ENCODE measurements at regions not wholly inside any gene's neighbourhood (a gene's known extent, or its start where the extent isn't known, plus 50 kb on each side); places are given as distances from the start of the nearest gene placed in this dataset.

DNA sequence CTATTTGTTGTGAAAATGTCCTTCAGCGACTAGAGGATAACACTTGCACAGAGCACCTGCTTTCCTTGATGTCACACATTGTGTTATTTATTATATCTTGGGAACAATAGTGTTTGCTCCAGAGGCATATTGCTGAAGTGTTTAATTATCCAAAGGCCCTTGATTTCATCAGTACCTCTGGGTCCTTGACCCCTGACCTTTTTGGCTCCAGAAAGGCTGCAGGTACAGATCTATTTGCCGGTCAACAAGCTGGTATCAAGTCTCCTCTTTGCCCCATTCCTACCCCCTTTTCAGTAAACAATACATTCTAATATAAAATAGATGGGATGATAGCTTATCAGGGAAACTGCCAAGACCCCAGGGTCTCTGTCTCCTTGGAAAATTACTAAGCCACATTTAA is 206.8 kb downstream of the DACT1 start:
- Histone ChIP-seq H3K79me2 (replicated peaks; ENCODE audit: insufficient read depth, low read length) (no peaks in the 10 kb centered on the region), H3F3A (ENCODE audit: insufficient read depth, low read length, poor library complexity, severe bottlenecking) (no peaks in the 10 kb centered on the region), H2AFZ (ENCODE audit: low read depth, low read length) (no peak overlapping the region), H3K27me3 (ENCODE audit: insufficient read depth, low read depth, low read length) (no peaks in the 10 kb centered on the region), H3K9ac (ENCODE audit: low read length) (no peak overlapping the region), H3K4me3 (ENCODE audit: low read length) (no peak overlapping the region), H3K36me3 (ENCODE audit: insufficient read depth, low read length) (no peaks in the 10 kb centered on the region), H3K27ac (ENCODE audit: low read length) (no peak overlapping the region), H3K9me2 (ENCODE audit: insufficient read depth, low read length) (no peaks in the 10 kb centered on the region), H3K9me3 (ENCODE audit: low read length) (no peaks in the 10 kb centered on the region), H4K20me1 (ENCODE audit: insufficient read depth) (no peaks in the 10 kb centered on the region), H3K4me2 (ENCODE audit: low read length) (no peak overlapping the region)
- TF ChIP-seq RAD21 (conservative IDR thresholded peaks at IDR 0.05) (no peak), TAF1 (IDR thresholded peaks at IDR 0.05; ENCODE audit: low read depth) (no peak), EZH2 (IDR thresholded peaks at IDR 0.05; ENCODE audit: borderline replicate concordance, insufficient read depth, low read length, poor library complexity, severe bottlenecking) (no peak), SMC3 (conservative IDR thresholded peaks at IDR 0.05; ENCODE audit: poor library complexity) (no peak), MXI1 (conservative IDR thresholded peaks at IDR 0.05; ENCODE audit: poor library complexity, severe bottlenecking) (no peak), POLR2AphosphoS5 (IDR thresholded peaks at IDR 0.05) (no peak), EP300 (conservative IDR thresholded peaks at IDR 0.05; ENCODE audit: poor library complexity, severe bottlenecking) (no peak)
- TF ChIP-seq, protein P1, sequence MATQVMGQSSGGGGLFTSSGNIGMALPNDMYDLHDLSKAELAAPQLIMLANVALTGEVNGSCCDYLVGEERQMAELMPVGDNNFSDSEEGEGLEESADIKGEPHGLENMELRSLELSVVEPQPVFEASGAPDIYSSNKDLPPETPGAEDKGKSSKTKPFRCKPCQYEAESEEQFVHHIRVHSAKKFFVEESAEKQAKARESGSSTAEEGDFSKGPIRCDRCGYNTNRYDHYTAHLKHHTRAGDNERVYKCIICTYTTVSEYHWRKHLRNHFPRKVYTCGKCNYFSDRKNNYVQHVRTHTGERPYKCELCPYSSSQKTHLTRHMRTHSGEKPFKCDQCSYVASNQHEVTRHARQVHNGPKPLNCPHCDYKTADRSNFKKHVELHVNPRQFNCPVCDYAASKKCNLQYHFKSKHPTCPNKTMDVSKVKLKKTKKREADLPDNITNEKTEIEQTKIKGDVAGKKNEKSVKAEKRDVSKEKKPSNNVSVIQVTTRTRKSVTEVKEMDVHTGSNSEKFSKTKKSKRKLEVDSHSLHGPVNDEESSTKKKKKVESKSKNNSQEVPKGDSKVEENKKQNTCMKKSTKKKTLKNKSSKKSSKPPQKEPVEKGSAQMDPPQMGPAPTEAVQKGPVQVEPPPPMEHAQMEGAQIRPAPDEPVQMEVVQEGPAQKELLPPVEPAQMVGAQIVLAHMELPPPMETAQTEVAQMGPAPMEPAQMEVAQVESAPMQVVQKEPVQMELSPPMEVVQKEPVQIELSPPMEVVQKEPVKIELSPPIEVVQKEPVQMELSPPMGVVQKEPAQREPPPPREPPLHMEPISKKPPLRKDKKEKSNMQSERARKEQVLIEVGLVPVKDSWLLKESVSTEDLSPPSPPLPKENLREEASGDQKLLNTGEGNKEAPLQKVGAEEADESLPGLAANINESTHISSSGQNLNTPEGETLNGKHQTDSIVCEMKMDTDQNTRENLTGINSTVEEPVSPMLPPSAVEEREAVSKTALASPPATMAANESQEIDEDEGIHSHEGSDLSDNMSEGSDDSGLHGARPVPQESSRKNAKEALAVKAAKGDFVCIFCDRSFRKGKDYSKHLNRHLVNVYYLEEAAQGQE (IDR thresholded peaks at IDR 0.05; ENCODE audit: borderline replicate concordance) = no peak
- TF ChIP-seq, protein P2, sequence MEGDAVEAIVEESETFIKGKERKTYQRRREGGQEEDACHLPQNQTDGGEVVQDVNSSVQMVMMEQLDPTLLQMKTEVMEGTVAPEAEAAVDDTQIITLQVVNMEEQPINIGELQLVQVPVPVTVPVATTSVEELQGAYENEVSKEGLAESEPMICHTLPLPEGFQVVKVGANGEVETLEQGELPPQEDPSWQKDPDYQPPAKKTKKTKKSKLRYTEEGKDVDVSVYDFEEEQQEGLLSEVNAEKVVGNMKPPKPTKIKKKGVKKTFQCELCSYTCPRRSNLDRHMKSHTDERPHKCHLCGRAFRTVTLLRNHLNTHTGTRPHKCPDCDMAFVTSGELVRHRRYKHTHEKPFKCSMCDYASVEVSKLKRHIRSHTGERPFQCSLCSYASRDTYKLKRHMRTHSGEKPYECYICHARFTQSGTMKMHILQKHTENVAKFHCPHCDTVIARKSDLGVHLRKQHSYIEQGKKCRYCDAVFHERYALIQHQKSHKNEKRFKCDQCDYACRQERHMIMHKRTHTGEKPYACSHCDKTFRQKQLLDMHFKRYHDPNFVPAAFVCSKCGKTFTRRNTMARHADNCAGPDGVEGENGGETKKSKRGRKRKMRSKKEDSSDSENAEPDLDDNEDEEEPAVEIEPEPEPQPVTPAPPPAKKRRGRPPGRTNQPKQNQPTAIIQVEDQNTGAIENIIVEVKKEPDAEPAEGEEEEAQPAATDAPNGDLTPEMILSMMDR (IDR thresholded peaks at IDR 0.05; ENCODE audit: poor library complexity, severe bottlenecking) = no peak

DNA sequence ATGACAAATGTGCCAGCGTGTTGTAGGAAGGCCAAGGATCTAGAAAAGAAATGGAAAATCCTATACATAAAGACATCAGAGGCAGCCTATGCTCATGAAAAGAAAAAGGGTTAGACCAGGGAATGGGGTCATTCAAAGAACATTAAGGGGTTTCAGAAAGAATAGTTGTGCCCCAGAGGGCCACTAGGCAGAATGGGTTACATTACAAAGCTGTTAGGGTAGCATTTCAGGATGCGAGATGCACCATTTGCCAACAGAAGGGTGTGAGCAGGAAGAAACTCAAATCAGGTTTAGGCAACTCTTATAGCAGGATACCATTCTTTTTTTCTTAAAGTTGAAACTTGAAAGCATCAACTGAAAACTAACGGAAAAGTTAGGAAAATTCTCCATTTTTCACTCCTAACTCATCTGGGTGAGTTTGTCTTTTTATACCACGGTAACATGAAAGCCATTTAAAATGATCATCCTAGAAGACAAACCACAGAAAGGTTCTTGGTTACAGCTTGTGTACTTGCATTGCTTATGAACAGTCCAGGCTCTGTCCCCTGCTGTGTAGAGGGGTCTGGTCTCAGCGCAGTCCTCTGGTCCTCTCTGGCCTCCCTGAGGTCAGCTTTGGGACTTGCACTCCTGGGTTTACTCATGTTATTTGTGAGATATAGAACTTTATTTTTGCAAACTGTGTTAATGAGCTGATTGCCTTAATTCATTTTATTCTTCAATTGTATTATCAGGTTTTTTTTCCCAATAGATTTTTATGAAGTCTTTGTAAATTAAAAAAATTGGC is 209.1 kb downstream of the DACT1 start:
- H3K4me2 ChIP-seq (ENCODE audit: low read length) = no peak overlapping the region
- H3K9me2 ChIP-seq (ENCODE audit: insufficient read depth, low read length) = no peaks in the 10 kb centered on the region
- no peaks in the 10 kb centered on the region for H4K20me1 ChIP-seq (ENCODE audit: insufficient read depth)
- no peaks in the 10 kb centered on the region for H3K9me3 ChIP-seq (ENCODE audit: low read length)
- TF ChIP-seq EP300 (conservative IDR thresholded peaks at IDR 0.05; ENCODE audit: poor library complexity, severe bottlenecking) (no peak), EZH2 (IDR thresholded peaks at IDR 0.05; ENCODE audit: borderline replicate concordance, insufficient read depth, low read length, poor library complexity, severe bottlenecking) (no peak), TAF1 (IDR thresholded peaks at IDR 0.05; ENCODE audit: low read depth) (no peak), MXI1 (conservative IDR thresholded peaks at IDR 0.05; ENCODE audit: poor library complexity, severe bottlenecking) (no peak), SMC3 (conservative IDR thresholded peaks at IDR 0.05; ENCODE audit: poor library complexity) (no peak), RAD21 (conservative IDR thresholded peaks at IDR 0.05) (no peak)
- TF ChIP-seq, protein P2 (IDR thresholded peaks at IDR 0.05; ENCODE audit: poor library complexity, severe bottlenecking) = no peak
- TF ChIP-seq, protein P1 (IDR thresholded peaks at IDR 0.05; ENCODE audit: borderline replicate concordance) = no peak
- H2AFZ ChIP-seq (ENCODE audit: low read depth, low read length) = no peak overlapping the region
- H3K79me2 ChIP-seq (replicated peaks; ENCODE audit: insufficient read depth, low read length) = no peaks in the 10 kb centered on the region
- no peak overlapping the region for H3K27ac ChIP-seq (ENCODE audit: low read length)
- H3K36me3 ChIP-seq (ENCODE audit: insufficient read depth, low read length) = no peaks in the 10 kb centered on the region
- no peak overlapping the region for H3K4me3 ChIP-seq (ENCODE audit: low read length)
- no peak overlapping the region for H3K9ac ChIP-seq (ENCODE audit: low read length)
- H3F3A ChIP-seq (ENCODE audit: insufficient read depth, low read length, poor library complexity, severe bottlenecking) = no peaks in the 10 kb centered on the region
- H3K27me3 ChIP-seq (ENCODE audit: insufficient read depth, low read depth, low read length) = no peaks in the 10 kb centered on the region
